Right lobe of liver (tissue), 6 donors: ENCODE measurements at regions not wholly inside any gene's neighbourhood (a gene's known extent, or its start where the extent isn't known, plus 50 kb on each side); places are given as distances from the start of the nearest gene placed in this dataset.

Experiments used
- ATAC-seq, 4 donors: fragments of 200-7000 bp; cut with Tn5 transposase; one replicate each; pipeline ENCODE4 v1.9.1; 2020; ENCODE audit warnings: mild to moderate bottlenecking in 4 of 4, moderate library complexity in 4 of 4
- DNase-seq, 3 donors: peaks; one replicate each; pipeline ENCODE4 v3.0.0-alpha.2; 2020
- H3K27ac ChIP-seq, 3 donors: fragments of 200-600 bp; one replicate each; pipeline ENCODE4 v1.8.0; 2022
- H3K27me3 ChIP-seq, 2 donors: fragments of 200-600 bp; one replicate each; pipeline ENCODE4 v1.8.0; 2022
- H3K36me3 ChIP-seq, 4 donors: fragments of 200-600 bp; sonication (generic) in 1 of 4; one replicate each; pipeline versions ENCODE4 v1.5.1 to v1.8.0; 2017 to 2022; ENCODE audit warnings: control low read depth in 1 of 4
- H3K4me1 ChIP-seq, 4 donors: fragments of 200-600 bp; sonication (generic) in 1 of 4; one replicate each; pipeline versions ENCODE4 v1.5.1 to v1.8.0; 2017 to 2022; ENCODE audit warnings: control low read depth in 1 of 4
- H3K4me3 ChIP-seq, 3 donors: fragments of 200-600 bp; one replicate each; pipeline ENCODE4 v1.8.0; 2022
- H3K9me3 ChIP-seq, 4 donors: fragments of 200-600 bp; sonication (generic) in 1 of 4; one replicate each; pipeline versions ENCODE4 v1.5.1 to v1.8.0; 2017 to 2022; ENCODE audit warnings: control low read depth in 1 of 4
- POLR2A ChIP-seq: fragments of 450-650 bp; IDR thresholded peaks from one replicate; pipeline ENCODE4 v1.6.1; 2017; ENCODE audit warnings: antibody characterized with exemption, mild to moderate bottlenecking
- WGBS: methylation state at CpG from one replicate; pipeline ENCODE4 v1.1.6; 2018; ENCODE audit warnings: low coverage, low lambda C conversion rate; ENCODE audit not compliant: insufficient coverage; ENCODE audit errors: missing lambda C conversion rate; 5-methylcytosine and 5-hydroxymethylcytosine counted together
- intact Hi-C, 2 donors: fragments of 100-400 bp; cut with DNase I; formaldehyde crosslinking; loops; one replicate each; pipeline versions ENCODE4 v1.11.2 to v1.14.1; 2022
- TF ChIP-seq, protein P1 (sequence below), 4 donors: fragments of 200-600 bp in 3 of 4; fragments of 450-650 bp in 1 of 4; IDR thresholded peaks; one replicate each; pipeline versions ENCODE4 v1.5.1 to v1.8.0; 2016 to 2022; ENCODE audit warnings: antibody characterized with exemption in 4 of 4, mild to moderate bottlenecking in 2 of 4
- donor health status: DM: no; HTN: yes; CAD: no.
- donor health status: DM: no; HTN: no; CAD: no.
- donor health status: DM: no; HTN: no; CAD: no.
- donor health status: DM: no; HTN: yes; CAD: no.
- donor health status: DM: no; HTN: yes; CAD: no.

DNA sequence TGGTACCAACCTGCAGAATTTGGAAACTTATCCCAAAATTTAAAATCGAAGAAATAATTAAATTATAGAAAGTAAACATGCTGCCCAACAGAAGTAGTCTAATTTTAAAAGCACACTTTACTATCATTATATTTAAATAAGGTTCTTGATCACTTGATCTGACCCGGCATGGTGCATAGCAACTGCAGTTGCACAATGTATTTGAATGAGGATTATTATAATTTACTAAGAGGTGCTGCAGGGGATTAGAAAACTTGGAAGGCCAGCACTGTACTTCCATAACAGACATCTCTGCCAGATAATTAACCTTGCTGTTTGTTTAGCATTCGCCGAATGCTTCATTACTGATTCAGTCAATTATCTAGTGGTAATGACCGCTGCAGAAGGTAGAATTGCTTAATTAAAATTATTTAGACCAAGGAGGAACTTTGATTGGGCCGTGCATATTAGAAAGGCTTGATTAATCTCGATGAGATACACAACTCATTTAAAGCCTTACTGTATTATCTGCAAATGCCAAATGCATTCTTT, 971.6 kb downstream of the ZPLD1 start:
- intact Hi-C loops, result no loop called here
- Histone ChIP-seq H3K4me1 (no peaks in the 10 kb centered on the region), H3K9me3 (no peaks in the 10 kb centered on the region), H3K27ac (no peak overlapping the region), H3K36me3 (no peaks in the 10 kb centered on the region), H3K4me3 (no peak overlapping the region), H3K27me3 (no peaks in the 10 kb centered on the region)
- 62% methylated on average over 7 of the region's 7 CpGs for WGBS
- ATAC-seq (no peak), DNase-seq (no peak)
- no peak for TF ChIP-seq POLR2A
- TF ChIP-seq, protein P1, sequence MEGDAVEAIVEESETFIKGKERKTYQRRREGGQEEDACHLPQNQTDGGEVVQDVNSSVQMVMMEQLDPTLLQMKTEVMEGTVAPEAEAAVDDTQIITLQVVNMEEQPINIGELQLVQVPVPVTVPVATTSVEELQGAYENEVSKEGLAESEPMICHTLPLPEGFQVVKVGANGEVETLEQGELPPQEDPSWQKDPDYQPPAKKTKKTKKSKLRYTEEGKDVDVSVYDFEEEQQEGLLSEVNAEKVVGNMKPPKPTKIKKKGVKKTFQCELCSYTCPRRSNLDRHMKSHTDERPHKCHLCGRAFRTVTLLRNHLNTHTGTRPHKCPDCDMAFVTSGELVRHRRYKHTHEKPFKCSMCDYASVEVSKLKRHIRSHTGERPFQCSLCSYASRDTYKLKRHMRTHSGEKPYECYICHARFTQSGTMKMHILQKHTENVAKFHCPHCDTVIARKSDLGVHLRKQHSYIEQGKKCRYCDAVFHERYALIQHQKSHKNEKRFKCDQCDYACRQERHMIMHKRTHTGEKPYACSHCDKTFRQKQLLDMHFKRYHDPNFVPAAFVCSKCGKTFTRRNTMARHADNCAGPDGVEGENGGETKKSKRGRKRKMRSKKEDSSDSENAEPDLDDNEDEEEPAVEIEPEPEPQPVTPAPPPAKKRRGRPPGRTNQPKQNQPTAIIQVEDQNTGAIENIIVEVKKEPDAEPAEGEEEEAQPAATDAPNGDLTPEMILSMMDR (IDR thresholded peaks at IDR 0.05), result no peak

DNA sequence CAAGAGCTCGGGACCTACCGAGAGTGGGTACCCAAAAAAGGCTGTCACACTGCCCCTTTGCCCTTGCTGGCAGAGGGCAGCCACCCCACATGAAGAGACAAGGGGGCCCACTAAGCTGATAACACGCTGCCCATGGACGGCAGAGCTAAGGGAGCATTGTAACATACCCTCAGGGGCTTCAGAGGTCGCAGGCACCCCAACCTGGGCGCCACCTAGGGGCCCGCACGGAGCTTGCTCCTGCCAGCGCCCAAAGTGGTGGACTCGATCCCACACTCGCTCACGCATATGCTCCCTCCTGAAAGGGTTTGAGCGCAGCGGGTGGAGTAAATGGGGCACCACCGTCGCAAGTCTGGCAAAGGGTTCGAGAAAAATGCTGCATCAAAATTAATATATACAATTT, 975.4 kb downstream of the ZPLD1 start:
- no peaks in the 10 kb centered on the region for H3K27me3 ChIP-seq
- H3K36me3 ChIP-seq, result no peaks in the 10 kb centered on the region
- TF ChIP-seq POLR2A, result no peak
- TF ChIP-seq, protein P1 (IDR thresholded peaks at IDR 0.05), result no peak
- no peak overlapping the region for H3K27ac ChIP-seq
- DNase-seq, result peak in 1 of 3 donors; percentile 35
- no peaks in the 10 kb centered on the region for H3K4me1 ChIP-seq
- WGBS, result 63% methylated on average over 8 of the region's 17 CpGs
- H3K4me3 ChIP-seq, result no peak overlapping the region
- intact Hi-C loops, result no loop called here
- H3K9me3 ChIP-seq, result no peaks in the 10 kb centered on the region
- no peak for ATAC-seq

DNA sequence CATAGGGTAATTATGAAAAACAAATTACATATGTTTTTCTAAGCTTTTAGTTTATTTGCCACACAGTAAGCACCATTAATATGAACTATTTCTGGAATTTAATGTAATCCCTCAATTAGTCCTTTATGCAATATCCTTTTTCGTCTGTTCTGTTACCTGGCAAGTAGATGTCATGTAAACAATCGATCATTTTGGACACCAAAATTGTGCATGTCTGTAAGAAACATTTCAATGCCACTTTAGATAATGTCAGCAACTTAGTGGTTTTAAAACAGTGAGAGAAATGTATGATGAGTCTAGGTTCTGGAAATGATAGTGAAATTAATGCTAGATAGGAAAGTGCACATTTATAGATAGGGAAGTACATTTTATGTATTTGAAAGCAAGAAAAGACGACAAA, 986.6 kb downstream of the ZPLD1 start:
- Histone ChIP-seq H3K36me3 (no peaks in the 10 kb centered on the region), H3K4me1 (no peaks in the 10 kb centered on the region), H3K9me3 (no peaks in the 10 kb centered on the region), H3K27me3 (no peaks in the 10 kb centered on the region), H3K27ac (no peak overlapping the region), H3K4me3 (no peak overlapping the region)
- TF ChIP-seq, protein P1 (IDR thresholded peaks at IDR 0.05), result no peak
- no peak for TF ChIP-seq POLR2A
- 55% methylated on average over 3 of the region's 3 CpGs for WGBS
- DNase-seq (no peak), ATAC-seq (no peak)
- intact Hi-C loops, result no loop called here

DNA sequence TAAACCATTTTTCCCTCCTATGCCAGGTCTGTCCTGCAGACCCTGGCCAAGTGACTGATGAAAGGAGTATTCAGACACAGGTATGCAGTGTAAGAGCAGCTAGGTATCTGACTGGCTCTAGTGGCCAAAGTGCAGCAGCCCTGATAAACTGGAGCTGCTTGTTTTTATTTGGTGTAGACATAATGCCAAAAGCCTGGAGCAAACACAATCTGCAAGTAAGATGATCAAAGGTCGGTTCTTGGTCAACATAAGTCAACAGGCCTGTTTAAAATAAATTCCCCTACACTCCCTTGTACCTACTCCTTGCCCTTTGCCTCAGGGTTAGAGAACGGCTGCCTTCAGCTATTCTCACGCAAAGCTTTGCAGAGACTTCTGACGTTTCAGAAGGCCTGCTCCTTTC, 1003.1 kb downstream of the ZPLD1 start:
- ATAC-seq (peak; percentile 35 to 87 (median 78)), DNase-seq (peak in 1 of 3 donors; percentile 16)
- WGBS, result 40% methylated on average over 4 of the region's 4 CpGs
- TF ChIP-seq, protein P1 (IDR thresholded peaks at IDR 0.05), result no peak
- no peak for TF ChIP-seq POLR2A
- Histone ChIP-seq H3K4me1 (no peaks in the 10 kb centered on the region), H3K36me3 (no peaks in the 10 kb centered on the region), H3K27me3 (no peaks in the 10 kb centered on the region), H3K27ac (no peak overlapping the region), H3K4me3 (no peak overlapping the region), H3K9me3 (no peaks in the 10 kb centered on the region)
- intact Hi-C loops, result no loop called here
